ENCODE measurements at regions not wholly inside any gene's neighbourhood (a gene's known extent, or its start where the extent isn't known, plus 50 kb on each side); places are given as distances from the start of the nearest gene placed in this dataset.

- TF ChIP-seq CTCF (IDR thresholded peaks at IDR 0.05) (no peak), ZFX (IDR thresholded peaks at IDR 0.05; ENCODE audit: borderline replicate concordance) (no peak)
Observed at GRCh38 chr10:83433705-83434104, 705.6 kb upstream of the GHITM start.
